ENCODE measurements at regions not wholly inside any gene's neighbourhood (a gene's known extent, or its start where the extent isn't known, plus 50 kb on each side); places are given as distances from the start of the nearest gene placed in this dataset.

DNA sequence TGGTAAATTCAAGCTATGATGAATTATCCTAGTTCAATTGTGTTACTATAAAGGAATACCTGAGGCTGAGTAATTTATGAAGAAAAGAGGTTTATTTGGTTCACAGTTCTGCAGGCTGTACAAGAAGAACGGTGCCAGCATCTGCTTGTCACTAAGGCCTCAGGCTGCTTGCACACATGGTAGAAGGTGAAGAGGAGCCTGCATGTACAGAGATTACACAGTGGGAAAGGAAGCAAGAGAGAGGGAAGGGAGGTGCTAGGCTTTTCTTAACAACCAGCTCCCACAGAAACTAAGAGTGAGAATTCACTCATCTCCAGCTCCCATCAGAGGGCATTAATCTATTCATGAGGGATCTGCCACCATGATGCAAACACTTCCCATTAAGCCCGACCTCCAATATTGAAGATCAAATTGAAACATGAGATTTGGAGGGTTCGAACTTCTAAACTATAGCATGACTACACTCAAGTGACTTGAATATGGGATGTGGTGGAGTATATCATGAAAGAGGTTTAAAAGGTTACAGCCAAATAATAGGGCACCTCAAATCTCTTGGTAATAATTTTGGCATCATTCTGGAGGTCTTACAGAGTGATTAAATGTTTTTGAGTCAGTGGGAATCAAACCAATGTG is 58.4 kb upstream of the ETAA1 start:
- no peak overlapping the region for H3K4me3 ChIP-seq (ENCODE audit: low read depth, low read length)
- TF ChIP-seq, protein P1, sequence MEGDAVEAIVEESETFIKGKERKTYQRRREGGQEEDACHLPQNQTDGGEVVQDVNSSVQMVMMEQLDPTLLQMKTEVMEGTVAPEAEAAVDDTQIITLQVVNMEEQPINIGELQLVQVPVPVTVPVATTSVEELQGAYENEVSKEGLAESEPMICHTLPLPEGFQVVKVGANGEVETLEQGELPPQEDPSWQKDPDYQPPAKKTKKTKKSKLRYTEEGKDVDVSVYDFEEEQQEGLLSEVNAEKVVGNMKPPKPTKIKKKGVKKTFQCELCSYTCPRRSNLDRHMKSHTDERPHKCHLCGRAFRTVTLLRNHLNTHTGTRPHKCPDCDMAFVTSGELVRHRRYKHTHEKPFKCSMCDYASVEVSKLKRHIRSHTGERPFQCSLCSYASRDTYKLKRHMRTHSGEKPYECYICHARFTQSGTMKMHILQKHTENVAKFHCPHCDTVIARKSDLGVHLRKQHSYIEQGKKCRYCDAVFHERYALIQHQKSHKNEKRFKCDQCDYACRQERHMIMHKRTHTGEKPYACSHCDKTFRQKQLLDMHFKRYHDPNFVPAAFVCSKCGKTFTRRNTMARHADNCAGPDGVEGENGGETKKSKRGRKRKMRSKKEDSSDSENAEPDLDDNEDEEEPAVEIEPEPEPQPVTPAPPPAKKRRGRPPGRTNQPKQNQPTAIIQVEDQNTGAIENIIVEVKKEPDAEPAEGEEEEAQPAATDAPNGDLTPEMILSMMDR (IDR thresholded peaks at IDR 0.05): no peak
- H2AFZ ChIP-seq: no peak overlapping the region
- no peak overlapping the region for H3K9ac ChIP-seq
- no peak overlapping the region for H3K27ac ChIP-seq
- H3K27me3 ChIP-seq (ENCODE audit: control insufficient read depth, insufficient read depth, low read length): no peaks in the 10 kb centered on the region
- no peaks in the 10 kb centered on the region for H3K79me2 ChIP-seq
- H3K4me1 ChIP-seq: no peaks in the 10 kb centered on the region
- H3K9me3 ChIP-seq (ENCODE audit: control insufficient read depth, low read length): no peaks in the 10 kb centered on the region
- H3K4me2 ChIP-seq (ENCODE audit: low read length): no peak overlapping the region
- no peaks in the 10 kb centered on the region for H3K36me3 ChIP-seq (ENCODE audit: control insufficient read depth, insufficient read depth, low read length)

DNA sequence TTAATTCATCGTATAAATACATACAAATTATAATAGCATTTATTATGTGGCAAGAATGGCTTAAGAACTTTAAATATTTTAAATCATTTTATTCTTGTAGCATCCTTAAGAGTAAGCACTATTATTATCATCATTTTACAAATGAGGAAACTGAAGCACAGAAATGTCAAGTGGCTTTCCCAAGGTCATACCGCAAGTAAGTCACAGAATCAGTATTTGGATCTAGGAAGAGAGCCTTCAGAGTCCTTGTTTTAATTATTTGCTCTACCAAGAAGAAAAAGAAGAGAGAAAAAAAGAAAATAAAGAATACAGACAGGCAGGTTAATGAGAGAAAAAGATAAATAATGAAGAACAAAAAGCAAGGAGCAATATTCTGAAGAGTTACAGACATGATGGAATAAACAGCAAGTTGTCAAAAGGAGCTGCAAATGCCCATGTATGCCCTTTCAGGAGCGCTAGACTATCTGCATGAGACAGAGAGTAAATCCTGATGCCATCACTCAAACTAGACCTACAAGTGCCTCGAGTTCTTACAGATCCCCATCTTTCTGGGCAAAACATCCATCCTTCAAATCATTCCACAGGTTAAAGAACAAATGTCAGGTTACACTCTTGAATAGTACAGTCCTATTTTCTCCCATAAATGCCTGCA is 57.8 kb upstream of the ETAA1 start:
- H3K9me3 ChIP-seq (ENCODE audit: control insufficient read depth, low read length): no peaks in the 10 kb centered on the region
- no peak overlapping the region for H3K27ac ChIP-seq
- H3K36me3 ChIP-seq (ENCODE audit: control insufficient read depth, insufficient read depth, low read length): no peaks in the 10 kb centered on the region
- H2AFZ ChIP-seq: no peak overlapping the region
- H3K4me1 ChIP-seq: no peaks in the 10 kb centered on the region
- no peak overlapping the region for H3K4me2 ChIP-seq (ENCODE audit: low read length)
- no peaks in the 10 kb centered on the region for H3K79me2 ChIP-seq
- no peaks in the 10 kb centered on the region for H3K27me3 ChIP-seq (ENCODE audit: control insufficient read depth, insufficient read depth, low read length)
- H3K9ac ChIP-seq: no peak overlapping the region
- TF ChIP-seq, protein P1 (IDR thresholded peaks at IDR 0.05): no peak
- no peak overlapping the region for H3K4me3 ChIP-seq (ENCODE audit: low read depth, low read length)

DNA sequence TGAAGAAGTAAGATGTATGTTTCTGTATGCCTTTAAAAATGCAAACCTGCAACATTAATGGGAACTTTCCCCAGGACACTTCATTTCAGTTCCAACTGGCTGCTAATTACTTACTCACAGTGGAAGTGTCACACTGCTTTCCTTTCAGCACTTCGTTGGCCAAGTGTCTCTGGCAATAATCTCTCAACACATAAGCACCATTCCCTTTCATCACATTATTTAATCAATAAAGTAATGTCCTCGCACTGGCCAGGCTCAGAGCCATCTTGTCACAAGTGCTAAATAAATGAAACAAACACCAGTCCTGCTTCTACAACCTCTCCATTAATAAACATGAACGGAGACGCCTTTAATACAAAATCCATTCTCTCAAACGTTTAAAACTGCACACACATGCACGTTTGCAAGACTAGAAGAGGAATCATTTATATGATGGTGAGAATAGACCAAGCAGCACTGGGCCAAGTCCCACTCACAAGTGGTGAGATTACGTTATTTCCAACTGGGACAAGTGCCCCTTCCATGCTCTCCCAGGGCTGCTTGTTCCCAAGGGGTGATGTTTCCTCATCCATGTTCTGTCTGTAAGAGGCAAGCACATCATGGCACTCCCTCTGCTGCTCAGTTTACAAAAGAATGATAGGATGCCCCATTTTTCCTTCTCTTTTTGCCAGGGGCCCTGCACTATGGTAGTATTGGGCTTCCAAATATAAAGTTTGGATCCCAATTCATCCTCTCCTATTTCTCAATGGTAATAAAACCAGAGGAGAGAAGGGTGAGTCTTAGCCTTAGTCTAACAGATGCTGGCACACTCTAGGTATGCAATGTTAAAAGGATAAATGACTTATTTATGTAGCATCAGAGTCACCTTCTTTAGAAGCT is 56.8 kb upstream of the ETAA1 start:
- TF ChIP-seq, protein P1 (IDR thresholded peaks at IDR 0.05): no peak
- Histone ChIP-seq H3K4me2 (ENCODE audit: low read length) (no peak overlapping the region), H3K4me1 (no peaks in the 10 kb centered on the region), H3K9ac (no peak overlapping the region), H3K9me3 (ENCODE audit: control insufficient read depth, low read length) (no peaks in the 10 kb centered on the region), H3K36me3 (ENCODE audit: control insufficient read depth, insufficient read depth, low read length) (no peaks in the 10 kb centered on the region), H3K4me3 (ENCODE audit: low read depth, low read length) (no peak overlapping the region), H3K79me2 (no peaks in the 10 kb centered on the region), H3K27ac (no peak overlapping the region), H2AFZ (no peak overlapping the region), H3K27me3 (ENCODE audit: control insufficient read depth, insufficient read depth, low read length) (no peaks in the 10 kb centered on the region)

DNA sequence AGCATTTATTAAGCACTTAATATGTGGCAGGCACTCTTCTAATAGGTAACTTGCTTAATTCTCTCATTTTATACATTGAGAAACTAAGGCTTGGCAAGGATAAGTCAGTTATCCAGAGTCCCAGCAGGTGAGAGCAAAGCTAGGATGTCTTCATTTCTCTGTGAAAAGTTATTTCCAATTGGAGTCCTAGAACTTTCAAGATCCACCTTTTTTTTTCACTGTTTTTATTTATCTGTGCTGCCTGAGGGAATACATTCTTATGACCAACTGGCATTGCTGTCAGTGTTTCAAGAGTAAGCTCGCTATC is 56.2 kb upstream of the ETAA1 start:
- TF ChIP-seq, protein P1 (IDR thresholded peaks at IDR 0.05): no peak
- H3K36me3 ChIP-seq (ENCODE audit: control insufficient read depth, insufficient read depth, low read length): no peaks in the 10 kb centered on the region
- no peaks in the 10 kb centered on the region for H3K9me3 ChIP-seq (ENCODE audit: control insufficient read depth, low read length)
- no peak overlapping the region for H3K9ac ChIP-seq
- no peak overlapping the region for H3K27ac ChIP-seq
- no peak overlapping the region for H3K4me3 ChIP-seq (ENCODE audit: low read depth, low read length)
- no peak overlapping the region for H2AFZ ChIP-seq
- H3K4me1 ChIP-seq: no peaks in the 10 kb centered on the region
- H3K4me2 ChIP-seq (ENCODE audit: low read length): no peak overlapping the region
- no peaks in the 10 kb centered on the region for H3K79me2 ChIP-seq
- H3K27me3 ChIP-seq (ENCODE audit: control insufficient read depth, insufficient read depth, low read length): no peaks in the 10 kb centered on the region
